ENCODE measurements at regions not wholly inside any gene's neighbourhood (a gene's known extent, or its start where the extent isn't known, plus 50 kb on each side); places are given as distances from the start of the nearest gene placed in this dataset.

DNA sequence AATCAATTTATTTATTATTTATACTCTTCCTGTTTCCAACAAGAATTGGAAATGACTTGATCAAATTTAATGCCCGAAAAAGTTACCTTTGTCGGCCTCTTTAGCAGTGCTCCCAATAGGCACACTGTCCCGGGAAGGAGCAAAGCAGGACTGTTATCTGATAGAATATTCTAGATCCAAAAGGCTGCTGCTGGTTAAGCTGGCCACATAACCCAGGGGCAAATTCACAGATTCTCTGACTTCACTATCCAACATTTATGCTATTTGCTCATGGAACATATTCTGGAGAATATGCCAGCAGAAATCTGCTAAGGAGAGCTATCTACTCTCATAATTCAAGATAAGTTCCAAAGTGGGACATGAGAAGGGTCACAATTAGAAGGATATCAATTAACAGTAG lies 100.2 kb upstream of the DMAC1 start:
- DNase-seq (ENCODE audit: low read depth in 4 of 4, low spot score in 3 of 4), result no peak

DNA sequence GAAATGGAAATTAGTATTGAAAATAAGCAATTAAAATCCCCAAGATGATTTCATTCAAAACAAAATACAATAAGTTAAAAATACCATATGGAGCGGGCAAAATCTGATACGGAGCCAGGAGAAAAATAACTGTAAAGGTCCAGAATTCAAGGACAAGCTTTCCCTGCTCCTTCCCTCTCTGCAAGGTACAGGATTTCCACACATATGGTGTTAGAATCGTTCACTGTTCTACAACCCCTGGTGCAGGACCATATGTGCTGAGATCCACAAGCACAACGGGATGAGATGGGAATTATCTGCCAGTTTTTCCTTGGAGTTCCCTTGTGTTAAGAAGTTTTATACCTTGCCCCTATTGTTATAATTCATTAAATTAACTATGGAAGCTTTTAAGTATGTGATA lies 94.7 kb upstream of the DMAC1 start:
- no peak for DNase-seq (ENCODE audit: low read depth in 4 of 4, low spot score in 3 of 4)

DNA sequence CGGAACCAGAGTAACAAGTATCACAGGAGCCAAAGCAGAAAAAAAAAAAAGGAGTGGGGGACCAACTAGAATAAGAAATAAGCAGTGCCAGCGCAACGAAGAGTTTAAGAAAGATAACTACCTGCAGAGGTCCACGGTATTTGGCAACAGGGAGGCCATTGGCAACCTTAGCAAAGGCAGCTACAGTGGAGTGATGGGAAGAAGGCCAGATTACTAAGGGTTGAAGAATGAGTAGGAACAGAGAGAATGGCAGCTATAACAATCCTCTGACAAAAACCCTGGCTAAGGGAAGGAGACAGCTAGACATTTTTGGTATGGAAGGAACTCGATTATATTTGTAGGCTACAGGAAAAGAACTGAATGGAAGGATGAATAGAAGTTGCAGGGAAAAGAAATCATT lies 93.4 kb upstream of the DMAC1 start:
- DNase-seq (ENCODE audit: low read depth in 4 of 4, low spot score in 3 of 4), result no peak

DNA sequence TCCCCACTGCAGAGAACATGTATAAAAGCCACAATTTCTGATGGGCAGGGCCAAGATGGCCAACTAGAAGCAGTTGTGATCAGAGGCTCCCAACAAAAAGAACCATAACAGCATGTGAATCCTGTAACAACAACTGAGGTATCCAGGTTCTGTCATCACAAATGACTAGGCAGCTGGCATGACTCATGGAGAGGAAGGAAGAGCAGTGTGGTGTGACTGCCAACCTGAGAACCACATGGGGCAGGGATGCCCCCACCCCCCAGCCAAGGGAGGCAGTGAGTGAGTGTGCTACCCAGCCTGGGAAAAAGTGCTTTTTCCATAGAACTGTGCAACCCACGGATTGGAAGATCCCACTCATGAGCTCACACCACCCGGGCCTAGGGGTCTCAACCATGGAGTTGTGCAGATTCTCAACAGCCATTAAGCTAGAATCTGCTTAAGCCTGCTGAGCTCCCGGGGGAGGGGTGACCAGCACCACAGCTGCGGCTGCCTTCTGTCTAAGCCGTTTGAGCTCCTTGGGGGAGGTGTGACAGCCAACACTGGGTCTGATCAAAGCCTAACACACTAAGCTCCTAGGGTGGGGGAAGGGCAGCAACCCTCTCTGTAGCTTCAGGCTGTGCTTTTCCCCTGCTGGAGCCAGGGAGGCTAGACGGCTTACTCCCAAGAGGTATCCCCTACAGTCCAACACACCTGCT lies 80.1 kb upstream of the DMAC1 start:
- DNase-seq (ENCODE audit: low read depth in 4 of 4, low spot score in 3 of 4), result no peak

DNA sequence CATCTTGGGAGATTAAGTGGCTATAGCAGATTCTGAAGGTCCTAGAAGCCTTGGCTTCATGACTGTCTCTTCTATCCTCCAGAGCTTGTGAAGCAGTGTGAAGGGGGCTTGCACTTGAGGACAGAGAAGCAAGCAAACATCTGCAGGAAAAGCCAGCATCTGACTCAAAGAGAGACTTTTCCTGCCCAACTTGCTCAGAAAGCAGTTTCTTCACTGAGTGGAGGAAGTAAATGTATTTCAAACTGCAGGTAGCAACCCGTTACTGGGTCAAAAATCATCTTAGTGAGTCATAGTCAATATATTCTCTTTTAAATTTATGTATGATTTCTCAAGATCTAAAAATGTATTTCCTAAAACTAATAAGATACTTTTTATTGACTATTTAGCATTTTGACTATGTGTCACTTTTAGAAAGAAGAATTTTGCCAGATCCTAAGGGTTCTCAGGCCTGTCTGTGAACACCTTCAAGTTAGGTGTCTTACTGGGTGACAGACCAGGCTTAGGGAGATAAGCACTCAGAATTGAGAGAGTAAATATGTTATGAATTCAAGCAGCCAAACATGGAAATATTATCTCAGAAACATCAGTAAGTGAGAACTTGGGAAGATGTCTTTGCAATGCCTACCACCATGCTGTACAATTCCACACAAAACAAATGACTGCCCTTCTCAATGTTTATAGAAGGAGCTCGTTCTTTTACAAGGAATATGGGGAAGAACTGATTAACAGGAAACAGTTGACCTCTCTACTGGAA lies 72.6 kb upstream of the DMAC1 start:
- DNase-seq (ENCODE audit: low read depth in 4 of 4, low spot score in 3 of 4), result no peak

DNA sequence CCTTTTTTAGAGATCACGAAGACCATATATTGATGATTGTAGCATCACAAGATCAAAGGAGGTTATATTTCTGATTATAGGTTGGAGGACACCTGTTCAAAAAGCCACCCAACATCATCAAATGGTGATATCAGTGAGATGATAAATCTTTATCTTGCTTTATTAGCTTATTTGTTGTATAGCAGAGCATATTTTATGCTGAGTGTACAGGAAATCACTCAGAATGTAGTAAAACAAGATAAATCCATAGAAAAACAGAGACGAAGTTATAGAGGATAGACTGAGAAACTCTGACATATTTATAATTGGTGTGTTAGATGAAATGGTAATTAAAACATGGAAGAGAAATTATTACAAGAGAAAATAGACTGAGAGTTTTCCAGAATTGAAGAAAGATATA lies 69.8 kb upstream of the DMAC1 start:
- no peak for DNase-seq (ENCODE audit: low read depth in 4 of 4, low spot score in 3 of 4)

DNA sequence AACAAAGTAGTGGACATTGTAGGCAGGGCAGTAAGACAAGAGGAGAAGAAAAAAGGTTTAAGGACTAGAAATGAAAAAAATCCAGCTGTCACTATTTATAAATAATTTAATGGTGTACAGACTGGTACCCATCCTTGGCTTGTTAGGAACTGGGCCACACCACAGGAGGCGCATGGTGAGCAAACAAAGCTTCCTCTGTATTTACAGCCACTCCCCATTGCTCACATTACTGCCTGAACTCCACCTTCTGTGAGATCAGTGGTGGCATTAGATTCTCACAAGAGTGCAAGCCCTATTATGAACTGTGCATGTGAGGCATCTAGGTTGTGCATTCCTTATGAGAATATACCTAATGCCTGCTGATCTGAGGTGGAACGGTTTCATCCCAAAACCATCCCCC lies 62.6 kb upstream of the DMAC1 start:
- no peak for DNase-seq (ENCODE audit: low read depth in 4 of 4, low spot score in 3 of 4)

DNA sequence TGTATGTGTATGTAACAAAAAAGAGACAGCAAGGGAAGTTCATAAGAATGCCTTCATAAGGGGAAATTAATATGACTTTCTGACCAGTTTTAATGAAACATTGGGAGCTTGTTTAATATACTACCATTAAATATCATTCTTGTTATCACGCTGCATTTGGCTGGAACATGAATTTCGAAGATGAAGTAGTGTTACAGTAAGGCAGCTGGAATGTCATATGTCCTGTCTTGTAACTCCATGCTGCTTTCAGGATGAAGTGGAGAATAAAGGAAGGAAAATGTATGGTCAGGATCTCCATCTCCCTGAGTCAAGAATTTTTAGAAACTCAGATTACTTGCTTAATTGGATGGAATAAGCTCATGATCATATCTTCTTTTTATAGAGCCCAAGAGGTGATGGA lies 61.5 kb upstream of the DMAC1 start:
- DNase-seq (ENCODE audit: low read depth in 4 of 4, low spot score in 3 of 4), result no peak

DNA sequence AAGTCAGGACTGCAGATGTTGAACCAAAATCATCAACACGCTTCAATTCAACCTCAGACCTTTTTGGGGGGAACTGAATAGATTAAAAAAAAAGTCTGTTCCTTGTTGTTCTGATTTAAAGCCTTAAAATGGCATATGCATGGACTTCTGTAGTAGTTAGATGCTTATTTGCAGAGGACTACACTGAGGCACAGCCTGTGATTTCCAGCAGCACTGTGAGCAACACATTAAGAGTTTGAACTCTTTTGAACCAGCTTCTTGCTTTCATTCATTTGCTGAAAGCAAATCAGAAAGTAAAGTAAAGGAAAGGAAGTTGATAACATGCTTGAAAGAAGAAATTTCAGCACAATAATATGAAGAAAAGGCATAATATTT lies 60.7 kb upstream of the DMAC1 start:
- peak in 1 of 4 donors; percentile 10 for DNase-seq (ENCODE audit: low read depth in 4 of 4, low spot score in 3 of 4)

DNA sequence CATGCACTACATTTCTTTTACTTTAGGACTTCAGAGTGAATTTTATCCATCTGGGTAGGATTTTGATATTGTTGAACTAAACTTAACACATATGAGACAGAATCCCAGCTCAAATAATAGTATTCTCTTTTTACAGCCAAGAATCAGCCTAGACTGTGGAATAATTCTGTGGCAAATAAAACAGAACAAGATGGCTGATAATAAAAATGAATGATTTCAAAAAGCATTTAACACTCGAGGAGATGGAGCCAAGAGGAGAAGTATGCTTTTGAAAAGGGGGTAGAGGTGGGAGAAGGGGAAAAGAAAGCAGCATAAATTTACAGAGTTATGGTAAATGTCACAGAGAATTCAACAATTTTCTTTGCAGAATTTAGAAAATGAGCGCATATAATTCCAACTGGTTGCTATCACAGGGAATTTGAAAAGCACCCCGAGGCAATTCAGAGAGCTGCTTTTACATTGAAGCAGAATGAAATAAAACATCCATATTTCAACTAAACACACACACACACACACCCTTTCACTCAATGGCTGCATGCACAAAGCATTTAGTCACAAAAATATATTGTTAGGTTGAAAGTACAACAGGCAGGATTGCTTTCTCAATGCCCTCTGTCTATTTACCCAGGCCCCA lies 60.2 kb upstream of the DMAC1 start:
- peak; percentile 12 to 24 (median 22) for DNase-seq (ENCODE audit: low read depth in 4 of 4, low spot score in 3 of 4)

DNA sequence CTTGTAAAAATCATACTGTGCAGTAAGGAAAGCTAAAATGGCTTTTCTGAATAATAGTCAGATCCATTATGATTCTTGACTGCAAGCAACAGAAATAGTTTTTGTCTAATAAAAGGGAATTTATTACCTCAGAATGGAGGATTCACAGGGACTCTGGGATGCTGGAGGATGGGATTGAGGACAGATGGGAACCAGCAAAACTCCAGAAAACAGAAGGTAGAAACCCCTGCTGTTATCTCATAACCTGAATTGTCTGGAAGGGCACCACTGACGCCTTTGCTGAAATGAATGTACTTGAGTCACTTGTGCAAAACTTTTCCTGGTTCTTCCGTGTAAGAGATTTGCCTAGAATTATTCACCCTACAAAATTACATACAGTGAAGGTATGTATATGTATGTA lies 58.6 kb upstream of the DMAC1 start:
- DNase-seq (ENCODE audit: low read depth in 4 of 4, low spot score in 3 of 4), result no peak

DNA sequence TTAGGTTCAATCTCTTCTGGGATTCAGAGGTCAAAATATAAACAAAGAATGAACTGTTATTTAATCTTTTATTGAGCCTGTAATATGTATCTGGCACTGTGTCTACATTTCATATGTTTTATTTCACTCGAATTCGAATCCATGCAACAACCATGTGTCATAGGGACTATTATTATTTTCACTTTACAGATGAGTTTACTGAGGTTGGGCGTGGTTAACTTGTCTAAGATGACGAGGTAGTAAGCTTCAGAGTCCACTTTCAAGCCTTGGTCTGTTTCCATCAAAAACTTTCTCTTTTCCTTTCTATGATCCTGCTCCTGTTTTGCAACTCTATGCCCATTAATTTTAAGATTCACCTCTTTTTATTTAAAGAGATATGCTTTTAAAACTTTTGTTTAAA lies 55.2 kb upstream of the DMAC1 start:
- DNase-seq (ENCODE audit: low read depth in 4 of 4, low spot score in 3 of 4), result no peak

All from left renal pelvis (tissue), 4 donors.